GM23338 (cell line): ENCODE measurements at regions not wholly inside any gene's neighbourhood (a gene's known extent, or its start where the extent isn't known, plus 50 kb on each side); places are given as distances from the start of the nearest gene placed in this dataset.
A peak's percentile ranks its signal among the peaks of the same experiment; 100 is the strongest.

ENCODE experiments used
- ATAC-seq: fragments of 200-7000 bp; cut with Tn5 transposase; 3 replicates; pipeline ENCODE4 v1.9.1; 2020
- DNase-seq: peaks from one replicate; pipeline ENCODE4 v3.0.0-alpha.2; 2015; ENCODE audit warnings: low spot score
- H2AFZ ChIP-seq: fragments of 200-600 bp; sonication (generic); 2 replicates; pipeline ENCODE4 v1.8.0; 2016; ENCODE audit warnings: antibody characterized with exemption, mild to moderate bottlenecking, moderate library complexity
- H3F3A ChIP-seq: fragments of 200-600 bp; sonication (generic); replicated peaks from 2 replicates; pipeline ENCODE4 v1.8.0; 2017; ENCODE audit warnings: antibody characterized with exemption, mixed run types, low read depth
- H3K27ac ChIP-seq: fragments of 200-600 bp; sonication (generic); 2 replicates; pipeline ENCODE4 v1.6.1; 2016; ENCODE audit warnings: low read depth
- H3K27me3 ChIP-seq: fragments of 200-600 bp; sonication (generic); 2 replicates; pipeline ENCODE4 v1.8.0; 2016; ENCODE audit warnings: mild to moderate bottlenecking, mixed run types, moderate library complexity; ENCODE audit not compliant: insufficient read depth
- H3K36me3 ChIP-seq: fragments of 200-600 bp; sonication (generic); 2 replicates; pipeline ENCODE4 v1.8.0; 2016; ENCODE audit warnings: mild to moderate bottlenecking; ENCODE audit not compliant: insufficient read depth
- H3K4me1 ChIP-seq: fragments of 200-600 bp; sonication (generic); 2 replicates; pipeline ENCODE4 v1.8.0; 2016; ENCODE audit warnings: mild to moderate bottlenecking, moderate library complexity; ENCODE audit not compliant: insufficient read depth
- H3K4me2 ChIP-seq: fragments of 200-600 bp; sonication (generic); 2 replicates; pipeline ENCODE4 v1.7.1; 2017; ENCODE audit warnings: mixed run types
- H3K4me3 ChIP-seq: fragments of 200-600 bp; sonication (generic); 2 replicates; pipeline ENCODE4 v1.6.1; 2016; ENCODE audit warnings: mixed run types
- H3K79me2 ChIP-seq: fragments of 200-600 bp; sonication (generic); replicated peaks from 2 replicates; pipeline ENCODE4 v1.8.0; 2017; ENCODE audit warnings: mild to moderate bottlenecking; ENCODE audit not compliant: insufficient read depth
- H3K9me2 ChIP-seq: fragments of 200-600 bp; sonication (generic); 2 replicates; pipeline ENCODE4 v1.8.0; 2017; ENCODE audit not compliant: insufficient read depth
- H4K20me1 ChIP-seq: fragments of 200-600 bp; sonication (generic); replicated peaks from 2 replicates; pipeline ENCODE4 v1.8.0; 2017; ENCODE audit warnings: mild to moderate bottlenecking; ENCODE audit not compliant: insufficient read depth
- H3K27ac Mint-ChIP-seq: 2 replicates; pipeline ENCODE4 v1.8.0; 2020; ENCODE audit warnings: inconsistent platforms, mild to moderate bottlenecking, moderate library complexity, mixed read lengths
- H3K27me3 Mint-ChIP-seq: 3 replicates; pipeline ENCODE4 v1.8.0; 2022; ENCODE audit warnings: low read depth, mild to moderate bottlenecking, moderate library complexity, mixed read lengths, inconsistent platforms; ENCODE audit not compliant: insufficient read depth, poor library complexity
- H3K36me3 Mint-ChIP-seq: 3 replicates; pipeline ENCODE4 v1.8.0; 2021; ENCODE audit warnings: low read depth, mild to moderate bottlenecking, inconsistent platforms, moderate library complexity, mixed read lengths
- H3K4me1 Mint-ChIP-seq: 3 replicates; pipeline ENCODE4 v1.8.0; 2020; ENCODE audit warnings: mild to moderate bottlenecking, inconsistent platforms, mixed read lengths
- H3K4me3 Mint-ChIP-seq: 3 replicates; pipeline ENCODE4 v1.8.0; 2021; ENCODE audit warnings: moderate library complexity, mild to moderate bottlenecking, inconsistent platforms, mixed read lengths
- H3K9me3 Mint-ChIP-seq: 3 replicates; pipeline ENCODE4 v1.8.0; 2020; ENCODE audit warnings: moderate library complexity, mild to moderate bottlenecking, inconsistent platforms, mixed read lengths
- CREB1 ChIP-seq: fragments of 250-450 bp; sonication (Bioruptor Pico); IDR thresholded peaks from 2 replicates; pipeline ENCODE4 v1.5.0; 2020; ENCODE audit warnings: low read depth, mild to moderate bottlenecking, moderate library complexity
- EZH2 ChIP-seq: fragments of 200-600 bp; sonication (generic); IDR thresholded peaks from one replicate; pipeline ENCODE4 v1.8.0; 2017; ENCODE audit warnings: antibody characterized with exemption, mild to moderate bottlenecking, low read depth; ENCODE audit not compliant: unreplicated experiment
- EZH2phosphoT487 ChIP-seq: fragments of 200-600 bp; sonication (generic); IDR thresholded peaks from one replicate; pipeline ENCODE4 v1.8.1; 2018; ENCODE audit warnings: antibody characterized with exemption; ENCODE audit not compliant: unreplicated experiment
- JUNB ChIP-seq: IDR thresholded peaks from one replicate; pipeline ENCODE4 v1.6.1; 2016; ENCODE audit warnings: antibody characterized with exemption; ENCODE audit not compliant: unreplicated experiment
- NANOG ChIP-seq: IDR thresholded peaks from 2 replicates; pipeline ENCODE4 v1.6.1; 2016; ENCODE audit warnings: antibody characterized with exemption, borderline replicate concordance
- POLR2AphosphoS5 ChIP-seq: IDR thresholded peaks from 2 replicates; pipeline ENCODE4 v1.6.1; 2016; ENCODE audit warnings: antibody characterized with exemption, low read depth
- STAT1 ChIP-seq: IDR thresholded peaks from one replicate; pipeline ENCODE4 v1.6.1; 2016; ENCODE audit warnings: antibody characterized with exemption; ENCODE audit not compliant: unreplicated experiment
- ZNF114 ChIP-seq: fragments of 250-450 bp; sonication (Bioruptor Pico); IDR thresholded peaks from 2 replicates; pipeline ENCODE4 v1.5.0; 2020; ENCODE audit warnings: mild to moderate bottlenecking, moderate library complexity
- TF ChIP-seq, protein P1 (sequence below): fragments of 250-450 bp; sonication (Bioruptor Pico); IDR thresholded peaks from 2 replicates; pipeline ENCODE4 v1.5.0; 2020; ENCODE audit warnings: mild to moderate bottlenecking, moderate library complexity
- TF ChIP-seq, protein P2 (sequence below), 2 experiments: fragments of 200-600 bp in 1 of 2; sonication (generic) in 1 of 2; conservative IDR thresholded peaks; 2 replicates each; pipeline versions ENCODE4 v1.5.1 to v1.6.1; 2016 to 2017; ENCODE audit warnings: antibody characterized with exemption in 2 of 2, low read depth in 2 of 2, mild to moderate bottlenecking in 2 of 2, moderate library complexity in 1 of 2
- TF ChIP-seq, protein P3 (sequence below): IDR thresholded peaks from 2 replicates; pipeline ENCODE4 v1.6.1; 2016; ENCODE audit warnings: antibody characterized with exemption
- TF ChIP-seq, protein P4 (sequence below): IDR thresholded peaks from one replicate; pipeline ENCODE4 v1.6.1; 2018; ENCODE audit warnings: antibody characterized with exemption; ENCODE audit not compliant: unreplicated experiment

DNA sequence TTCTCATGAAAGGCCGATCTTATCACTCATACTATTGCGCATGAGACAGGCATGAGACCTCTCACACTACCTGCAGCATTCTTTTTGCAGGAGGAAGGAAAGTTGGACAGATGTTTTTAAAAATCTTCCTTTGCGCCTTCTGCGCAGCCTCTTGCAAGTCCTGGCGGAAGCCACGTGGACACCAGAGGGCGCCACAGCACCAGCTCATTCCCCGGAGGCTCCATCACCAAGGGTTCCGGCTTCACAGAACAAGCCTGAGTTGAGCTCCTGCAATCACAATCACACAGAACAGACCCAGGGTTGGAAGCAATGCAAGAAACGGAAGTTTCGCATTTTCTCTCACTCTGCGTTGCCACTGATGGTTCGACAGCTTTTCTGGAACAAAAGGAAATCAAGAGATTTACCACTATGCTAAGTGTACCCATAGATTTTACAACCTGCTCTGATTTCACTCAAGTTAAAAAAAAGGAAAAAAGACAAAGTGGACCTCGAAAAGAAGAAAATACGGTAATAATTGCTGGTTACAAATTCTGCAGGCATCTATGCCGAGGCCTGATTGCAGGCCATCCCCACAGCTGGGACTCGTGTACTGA is 304.7 kb upstream of the MSX2 start:
- Histone ChIP-seq H3K9me2 (0 out of 2 replicates have a peak, but pooled peaks cover 3% of the 10 kb centered on the region), H3K4me3 (peak overlapping the region; percentile 52), H3K27me3 (peaks cover 3% of the 10 kb centered on the region; the same call in 1 of the 2 replicates), H3K4me1 (no peaks in the 10 kb centered on the region; the same call in 1 of the 2 replicates), H4K20me1 (no peaks in the 10 kb centered on the region), H3K27ac (no peak overlapping the region), H3K79me2 (no peaks in the 10 kb centered on the region), H3K4me2 (peak overlapping the region; percentile 76), H3K36me3 (no peaks in the 10 kb centered on the region), H3F3A (no peaks in the 10 kb centered on the region), H2AFZ (peak overlapping the region; percentile 95)
- H3K4me1 Mint-ChIP-seq: peaks cover 5% of the 10 kb centered on the region
- H3K36me3 Mint-ChIP-seq: no peaks in the 10 kb centered on the region
- H3K9me3 Mint-ChIP-seq: no peaks in the 10 kb centered on the region
- TF ChIP-seq, protein P1, sequence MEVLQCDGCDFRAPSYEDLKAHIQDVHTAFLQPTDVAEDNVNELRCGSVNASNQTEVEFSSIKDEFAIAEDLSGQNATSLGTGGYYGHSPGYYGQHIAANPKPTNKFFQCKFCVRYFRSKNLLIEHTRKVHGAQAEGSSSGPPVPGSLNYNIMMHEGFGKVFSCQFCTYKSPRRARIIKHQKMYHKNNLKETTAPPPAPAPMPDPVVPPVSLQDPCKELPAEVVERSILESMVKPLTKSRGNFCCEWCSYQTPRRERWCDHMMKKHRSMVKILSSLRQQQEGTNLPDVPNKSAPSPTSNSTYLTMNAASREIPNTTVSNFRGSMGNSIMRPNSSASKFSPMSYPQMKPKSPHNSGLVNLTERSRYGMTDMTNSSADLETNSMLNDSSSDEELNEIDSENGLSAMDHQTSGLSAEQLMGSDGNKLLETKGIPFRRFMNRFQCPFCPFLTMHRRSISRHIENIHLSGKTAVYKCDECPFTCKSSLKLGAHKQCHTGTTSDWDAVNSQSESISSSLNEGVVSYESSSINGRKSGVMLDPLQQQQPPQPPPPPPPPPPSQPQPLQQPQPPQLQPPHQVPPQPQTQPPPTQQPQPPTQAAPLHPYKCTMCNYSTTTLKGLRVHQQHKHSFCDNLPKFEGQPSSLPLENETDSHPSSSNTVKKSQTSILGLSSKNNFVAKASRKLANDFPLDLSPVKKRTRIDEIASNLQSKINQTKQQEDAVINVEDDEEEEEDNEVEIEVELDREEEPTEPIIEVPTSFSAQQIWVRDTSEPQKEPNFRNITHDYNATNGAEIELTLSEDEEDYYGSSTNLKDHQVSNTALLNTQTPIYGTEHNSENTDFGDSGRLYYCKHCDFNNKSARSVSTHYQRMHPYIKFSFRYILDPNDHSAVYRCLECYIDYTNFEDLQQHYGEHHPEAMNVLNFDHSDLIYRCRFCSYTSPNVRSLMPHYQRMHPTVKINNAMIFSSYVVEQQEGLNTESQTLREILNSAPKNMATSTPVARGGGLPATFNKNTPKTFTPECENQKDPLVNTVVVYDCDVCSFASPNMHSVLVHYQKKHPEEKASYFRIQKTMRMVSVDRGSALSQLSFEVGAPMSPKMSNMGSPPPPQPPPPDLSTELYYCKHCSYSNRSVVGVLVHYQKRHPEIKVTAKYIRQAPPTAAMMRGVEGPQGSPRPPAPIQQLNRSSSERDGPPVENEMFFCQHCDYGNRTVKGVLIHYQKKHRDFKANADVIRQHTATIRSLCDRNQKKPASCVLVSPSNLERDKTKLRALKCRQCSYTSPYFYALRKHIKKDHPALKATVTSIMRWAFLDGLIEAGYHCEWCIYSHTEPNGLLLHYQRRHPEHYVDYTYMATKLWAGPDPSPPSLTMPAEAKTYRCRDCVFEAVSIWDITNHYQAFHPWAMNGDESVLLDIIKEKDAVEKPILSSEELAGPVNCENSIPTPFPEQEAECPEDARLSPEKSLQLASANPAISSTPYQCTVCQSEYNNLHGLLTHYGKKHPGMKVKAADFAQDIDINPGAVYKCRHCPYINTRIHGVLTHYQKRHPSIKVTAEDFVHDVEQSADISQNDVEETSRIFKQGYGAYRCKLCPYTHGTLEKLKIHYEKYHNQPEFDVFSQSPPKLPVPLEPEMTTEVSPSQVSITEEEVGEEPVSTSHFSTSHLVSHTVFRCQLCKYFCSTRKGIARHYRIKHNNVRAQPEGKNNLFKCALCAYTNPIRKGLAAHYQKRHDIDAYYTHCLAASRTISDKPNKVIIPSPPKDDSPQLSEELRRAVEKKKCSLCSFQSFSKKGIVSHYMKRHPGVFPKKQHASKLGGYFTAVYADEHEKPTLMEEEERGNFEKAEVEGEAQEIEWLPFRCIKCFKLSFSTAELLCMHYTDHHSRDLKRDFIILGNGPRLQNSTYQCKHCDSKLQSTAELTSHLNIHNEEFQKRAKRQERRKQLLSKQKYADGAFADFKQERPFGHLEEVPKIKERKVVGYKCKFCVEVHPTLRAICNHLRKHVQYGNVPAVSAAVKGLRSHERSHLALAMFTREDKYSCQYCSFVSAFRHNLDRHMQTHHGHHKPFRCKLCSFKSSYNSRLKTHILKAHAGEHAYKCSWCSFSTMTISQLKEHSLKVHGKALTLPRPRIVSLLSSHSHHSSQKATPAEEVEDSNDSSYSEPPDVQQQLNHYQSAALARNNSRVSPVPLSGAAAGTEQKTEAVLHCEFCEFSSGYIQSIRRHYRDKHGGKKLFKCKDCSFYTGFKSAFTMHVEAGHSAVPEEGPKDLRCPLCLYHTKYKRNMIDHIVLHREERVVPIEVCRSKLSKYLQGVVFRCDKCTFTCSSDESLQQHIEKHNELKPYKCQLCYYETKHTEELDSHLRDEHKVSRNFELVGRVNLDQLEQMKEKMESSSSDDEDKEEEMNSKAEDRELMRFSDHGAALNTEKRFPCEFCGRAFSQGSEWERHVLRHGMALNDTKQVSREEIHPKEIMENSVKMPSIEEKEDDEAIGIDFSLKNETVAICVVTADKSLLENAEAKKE (CRISPR knock-in tag): no peak
- TF ChIP-seq NANOG (no peak), CREB1 (CRISPR knock-in tag) (no peak), EZH2phosphoT487 (no peak), EZH2 (peak; percentile 13), STAT1 (no peak), JUNB (no peak), POLR2AphosphoS5 (no peak), ZNF114 (no peak)
- TF ChIP-seq, protein P2, sequence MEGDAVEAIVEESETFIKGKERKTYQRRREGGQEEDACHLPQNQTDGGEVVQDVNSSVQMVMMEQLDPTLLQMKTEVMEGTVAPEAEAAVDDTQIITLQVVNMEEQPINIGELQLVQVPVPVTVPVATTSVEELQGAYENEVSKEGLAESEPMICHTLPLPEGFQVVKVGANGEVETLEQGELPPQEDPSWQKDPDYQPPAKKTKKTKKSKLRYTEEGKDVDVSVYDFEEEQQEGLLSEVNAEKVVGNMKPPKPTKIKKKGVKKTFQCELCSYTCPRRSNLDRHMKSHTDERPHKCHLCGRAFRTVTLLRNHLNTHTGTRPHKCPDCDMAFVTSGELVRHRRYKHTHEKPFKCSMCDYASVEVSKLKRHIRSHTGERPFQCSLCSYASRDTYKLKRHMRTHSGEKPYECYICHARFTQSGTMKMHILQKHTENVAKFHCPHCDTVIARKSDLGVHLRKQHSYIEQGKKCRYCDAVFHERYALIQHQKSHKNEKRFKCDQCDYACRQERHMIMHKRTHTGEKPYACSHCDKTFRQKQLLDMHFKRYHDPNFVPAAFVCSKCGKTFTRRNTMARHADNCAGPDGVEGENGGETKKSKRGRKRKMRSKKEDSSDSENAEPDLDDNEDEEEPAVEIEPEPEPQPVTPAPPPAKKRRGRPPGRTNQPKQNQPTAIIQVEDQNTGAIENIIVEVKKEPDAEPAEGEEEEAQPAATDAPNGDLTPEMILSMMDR (conservative IDR thresholded peaks at IDR 0.05; ENCODE audit: low read depth in 2 of 2): peak; percentile 93 to 99
- TF ChIP-seq, protein P3, sequence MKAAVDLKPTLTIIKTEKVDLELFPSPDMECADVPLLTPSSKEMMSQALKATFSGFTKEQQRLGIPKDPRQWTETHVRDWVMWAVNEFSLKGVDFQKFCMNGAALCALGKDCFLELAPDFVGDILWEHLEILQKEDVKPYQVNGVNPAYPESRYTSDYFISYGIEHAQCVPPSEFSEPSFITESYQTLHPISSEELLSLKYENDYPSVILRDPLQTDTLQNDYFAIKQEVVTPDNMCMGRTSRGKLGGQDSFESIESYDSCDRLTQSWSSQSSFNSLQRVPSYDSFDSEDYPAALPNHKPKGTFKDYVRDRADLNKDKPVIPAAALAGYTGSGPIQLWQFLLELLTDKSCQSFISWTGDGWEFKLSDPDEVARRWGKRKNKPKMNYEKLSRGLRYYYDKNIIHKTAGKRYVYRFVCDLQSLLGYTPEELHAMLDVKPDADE: no peak
- TF ChIP-seq, protein P4, sequence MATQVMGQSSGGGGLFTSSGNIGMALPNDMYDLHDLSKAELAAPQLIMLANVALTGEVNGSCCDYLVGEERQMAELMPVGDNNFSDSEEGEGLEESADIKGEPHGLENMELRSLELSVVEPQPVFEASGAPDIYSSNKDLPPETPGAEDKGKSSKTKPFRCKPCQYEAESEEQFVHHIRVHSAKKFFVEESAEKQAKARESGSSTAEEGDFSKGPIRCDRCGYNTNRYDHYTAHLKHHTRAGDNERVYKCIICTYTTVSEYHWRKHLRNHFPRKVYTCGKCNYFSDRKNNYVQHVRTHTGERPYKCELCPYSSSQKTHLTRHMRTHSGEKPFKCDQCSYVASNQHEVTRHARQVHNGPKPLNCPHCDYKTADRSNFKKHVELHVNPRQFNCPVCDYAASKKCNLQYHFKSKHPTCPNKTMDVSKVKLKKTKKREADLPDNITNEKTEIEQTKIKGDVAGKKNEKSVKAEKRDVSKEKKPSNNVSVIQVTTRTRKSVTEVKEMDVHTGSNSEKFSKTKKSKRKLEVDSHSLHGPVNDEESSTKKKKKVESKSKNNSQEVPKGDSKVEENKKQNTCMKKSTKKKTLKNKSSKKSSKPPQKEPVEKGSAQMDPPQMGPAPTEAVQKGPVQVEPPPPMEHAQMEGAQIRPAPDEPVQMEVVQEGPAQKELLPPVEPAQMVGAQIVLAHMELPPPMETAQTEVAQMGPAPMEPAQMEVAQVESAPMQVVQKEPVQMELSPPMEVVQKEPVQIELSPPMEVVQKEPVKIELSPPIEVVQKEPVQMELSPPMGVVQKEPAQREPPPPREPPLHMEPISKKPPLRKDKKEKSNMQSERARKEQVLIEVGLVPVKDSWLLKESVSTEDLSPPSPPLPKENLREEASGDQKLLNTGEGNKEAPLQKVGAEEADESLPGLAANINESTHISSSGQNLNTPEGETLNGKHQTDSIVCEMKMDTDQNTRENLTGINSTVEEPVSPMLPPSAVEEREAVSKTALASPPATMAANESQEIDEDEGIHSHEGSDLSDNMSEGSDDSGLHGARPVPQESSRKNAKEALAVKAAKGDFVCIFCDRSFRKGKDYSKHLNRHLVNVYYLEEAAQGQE: no peak
- peaks cover 14% of the 10 kb centered on the region for H3K27me3 Mint-ChIP-seq
- peak; percentile 96 for DNase-seq
- peak; percentile 97 for ATAC-seq
- no peak overlapping the region for H3K27ac Mint-ChIP-seq
- H3K4me3 Mint-ChIP-seq: peak overlapping the region; percentile 80
